Astrocyte (in vitro differentiated cells and primary cell): ENCODE measurements at regions not wholly inside any gene's neighbourhood (a gene's known extent, or its start where the extent isn't known, plus 50 kb on each side); places are given as distances from the start of the nearest gene placed in this dataset.

ENCODE experiments used
- CTCF ChIP-seq: IDR thresholded peaks from 2 replicates; pipeline ENCODE4 v1.5.1; 2011; ENCODE audit warnings: low read depth, mild to moderate bottlenecking, inconsistent platforms, low read length, moderate library complexity; ENCODE audit not compliant: insufficient read depth
- EZH2 ChIP-seq: IDR thresholded peaks from 2 replicates; pipeline ENCODE4 v1.6.1; 2012; ENCODE audit warnings: mild to moderate bottlenecking, low read length, inconsistent platforms; ENCODE audit not compliant: insufficient read depth

GRCh38 chr9:19513671-19514275 lies 105.0 kb downstream of the ACER2 start:
- no peak for TF ChIP-seq EZH2
- TF ChIP-seq CTCF: no peak
